T-cell (primary cell): ENCODE measurements at regions not wholly inside any gene's neighbourhood (a gene's known extent, or its start where the extent isn't known, plus 50 kb on each side); places are given as distances from the start of the nearest gene placed in this dataset.

Experiments
- ATAC-seq, 4 experiments: fragments of 200-7000 bp in 3 of 4; fragments of 150-1000 bp in 1 of 4; cut with Tn5 transposase; replicated peaks in 1 of 4; 1 replicate in 3 of 4; 2 replicates in 1 of 4; pipeline ENCODE4 v1.10.0; 2021; ENCODE audit warnings: moderate library complexity in 3 of 4, mild to moderate bottlenecking in 2 of 4, moderate number of reproducible peaks in 1 of 4
- CTCF ChIA-PET, 2 donors: fragments of 300-600 bp; sonication (Branson Sonifier 250); formaldehyde crosslinking; loops; one replicate each; lab custom pipeline; 2022; ENCODE audit warnings: antibody characterized with exemption in 2 of 2; lab: Charles Lee
- POLR2A ChIA-PET, 2 donors: fragments of 300-600 bp; sonication (Branson Sonifier 250); formaldehyde crosslinking; loops; one replicate each; lab custom pipeline; 2022; ENCODE audit warnings: antibody characterized with exemption in 2 of 2; lab: Charles Lee
- DNase-seq, 35 experiments: peaks; one replicate each; pipeline versions ENCODE4 v3.0.0 to v3.0.0-alpha.2; 2013 to 2023
- H3K27ac ChIP-seq: one replicate; pipeline ENCODE4 v1.5.1; 2013; ENCODE audit warnings: low read length
- H3K27me3 ChIP-seq, 2 experiments: replicated peaks in 1 of 2; 1 replicate in 1 of 2; 2 replicates in 1 of 2; pipeline versions ENCODE4 v1.6.1 to v1.7.0; 2013; ENCODE audit warnings: low read length in 1 of 2, mixed read lengths in 1 of 2; ENCODE audit not compliant: control insufficient read depth in 2 of 2, insufficient read depth in 2 of 2; ENCODE audit errors: extremely low read depth in 1 of 2
- H3K36me3 ChIP-seq, 2 donors: 1 replicate in 1 of 2; 2 replicates in 1 of 2; pipeline versions ENCODE4 v1.6.1 to v1.7.0; 2013; ENCODE audit warnings: low read length in 1 of 2; ENCODE audit not compliant: control insufficient read depth in 2 of 2, insufficient read depth in 1 of 2; ENCODE audit errors: extremely low read depth in 1 of 2
- H3K4me1 ChIP-seq, 2 experiments: 1 replicate in 1 of 2; 2 replicates in 1 of 2; pipeline versions ENCODE4 v1.6.1 to v1.7.0; 2013; ENCODE audit warnings: low read length in 2 of 2, mixed read lengths in 1 of 2; ENCODE audit not compliant: insufficient read depth in 2 of 2, control insufficient read depth in 1 of 2; ENCODE audit errors: extremely low read depth in 1 of 2
- H3K4me3 ChIP-seq, 2 donors: 1 replicate in 1 of 2; 2 replicates in 1 of 2; pipeline versions ENCODE4 v1.5.1 to v1.7.0; 2013; ENCODE audit warnings: mild to moderate bottlenecking in 2 of 2, low read length in 1 of 2, moderate library complexity in 1 of 2; ENCODE audit not compliant: control insufficient read depth in 1 of 2; ENCODE audit errors: extremely low read depth in 1 of 2
- H3K9me3 ChIP-seq: 2 replicates; pipeline ENCODE4 v1.7.0; 2013
- H3K27ac Mint-ChIP-seq, 2 donors: one replicate each; pipeline ENCODE4 v1.8.0; 2020 to 2021; ENCODE audit warnings: mild to moderate bottlenecking in 2 of 2, mixed read lengths in 2 of 2
- H3K27me3 Mint-ChIP-seq, 2 donors: one replicate each; pipeline ENCODE4 v1.8.0; 2021 to 2022; ENCODE audit warnings: mixed read lengths in 2 of 2
- H3K36me3 Mint-ChIP-seq: one replicate; pipeline ENCODE4 v1.8.0; 2021; ENCODE audit warnings: mixed read lengths
- H3K4me1 Mint-ChIP-seq, 3 donors: one replicate each; pipeline ENCODE4 v1.8.0; 2020 to 2022; ENCODE audit warnings: mixed read lengths in 3 of 3, mild to moderate bottlenecking in 1 of 3
- H3K4me3 Mint-ChIP-seq, 3 donors: one replicate each; pipeline ENCODE4 v1.8.0; 2020 to 2022; ENCODE audit warnings: mild to moderate bottlenecking in 3 of 3, mixed read lengths in 3 of 3, moderate library complexity in 3 of 3
- H3K9me3 Mint-ChIP-seq, 3 donors: one replicate each; pipeline ENCODE4 v1.8.0; 2020 to 2022; ENCODE audit warnings: mixed read lengths in 3 of 3
- WGBS: methylation state at CpG from one replicate; pipeline ENCODE4 v1.1.5; 2013; ENCODE audit warnings: missing lambda C conversion rate; ENCODE audit not compliant: insufficient coverage; 5-methylcytosine and 5-hydroxymethylcytosine counted together

DNA sequence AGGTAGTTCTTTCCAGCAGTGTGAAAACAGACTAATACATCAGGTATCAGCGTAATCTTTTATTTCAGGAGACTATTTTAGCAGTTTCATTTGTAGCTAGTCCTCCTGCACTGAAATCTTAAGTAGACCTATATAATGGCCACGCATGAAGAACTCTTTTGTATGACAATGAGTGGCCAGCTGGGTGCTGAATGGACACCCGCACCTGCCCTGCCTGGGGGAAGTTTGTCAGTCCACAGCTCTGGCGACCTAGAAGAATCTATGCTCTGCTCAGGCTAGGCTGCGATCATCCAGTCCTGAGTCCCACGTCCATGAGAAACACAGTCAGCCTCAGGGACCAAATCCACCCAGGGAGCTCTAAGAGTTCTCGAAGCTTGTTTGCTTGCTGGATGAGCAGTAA, 709.2 kb upstream of the ID2 start:
- Histone ChIP-seq H3K27me3 (no peaks in the 10 kb centered on the region), H3K27ac (no peak overlapping the region), H3K36me3 (no peaks in the 10 kb centered on the region), H3K9me3 (no peaks in the 10 kb centered on the region), H3K4me1 (no peaks in the 10 kb centered on the region), H3K4me3 (no peak overlapping the region)
- WGBS = 86% methylated on average over 7 of the region's 7 CpGs
- Mint-ChIP-seq H3K27ac (no peak overlapping the region), H3K9me3 (no peaks in the 10 kb centered on the region), H3K4me3 (no peak overlapping the region), H3K27me3 (peaks cover 0 to 4% of the 10 kb centered on the region in 2 donors), H3K4me1 (peaks cover 0 to 4% (median under 1%) of the 10 kb centered on the region in 3 donors), H3K36me3 (peaks cover 2% of the 10 kb centered on the region)
- DNase-seq (no peak), ATAC-seq (no peak)
- POLR2A ChIA-PET = no interaction called here
- CTCF ChIA-PET = no interaction called here

DNA sequence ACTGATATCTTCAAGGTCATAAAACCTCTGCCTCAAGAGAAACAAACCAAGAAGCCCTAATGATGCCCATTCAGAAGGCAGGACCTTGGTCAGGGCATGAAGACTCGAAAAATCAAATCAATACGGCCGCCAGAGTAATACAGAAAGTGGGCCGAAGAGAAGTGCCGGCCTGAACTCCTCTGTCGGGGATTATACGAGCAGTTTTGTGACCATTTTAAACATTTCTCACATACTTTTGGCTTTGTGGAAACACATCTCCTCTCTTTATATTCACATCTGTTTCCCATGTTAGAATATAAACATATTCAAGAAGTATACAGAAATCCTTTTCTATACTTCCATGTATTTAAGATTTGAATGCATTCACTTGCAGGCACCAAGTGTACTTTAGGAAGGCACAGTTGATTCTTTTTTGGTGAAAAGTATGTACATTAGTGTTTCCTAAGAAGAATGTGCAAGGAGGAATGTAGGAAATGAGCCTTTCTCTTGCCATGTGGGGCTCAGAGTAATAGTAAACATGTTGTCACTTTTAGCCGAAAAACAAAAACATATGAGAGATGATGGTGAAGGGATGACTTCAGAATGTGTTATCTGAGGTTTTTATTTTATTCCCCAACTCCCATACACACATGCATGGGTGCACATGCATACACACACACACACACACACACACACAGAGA, 707.9 kb upstream of the ID2 start:
- peaks cover 0 to 4% of the 10 kb centered on the region in 2 donors for H3K27me3 Mint-ChIP-seq
- ATAC-seq = no peak
- WGBS = no CpG with 5 or more reads among the region's 8 CpGs

DNA sequence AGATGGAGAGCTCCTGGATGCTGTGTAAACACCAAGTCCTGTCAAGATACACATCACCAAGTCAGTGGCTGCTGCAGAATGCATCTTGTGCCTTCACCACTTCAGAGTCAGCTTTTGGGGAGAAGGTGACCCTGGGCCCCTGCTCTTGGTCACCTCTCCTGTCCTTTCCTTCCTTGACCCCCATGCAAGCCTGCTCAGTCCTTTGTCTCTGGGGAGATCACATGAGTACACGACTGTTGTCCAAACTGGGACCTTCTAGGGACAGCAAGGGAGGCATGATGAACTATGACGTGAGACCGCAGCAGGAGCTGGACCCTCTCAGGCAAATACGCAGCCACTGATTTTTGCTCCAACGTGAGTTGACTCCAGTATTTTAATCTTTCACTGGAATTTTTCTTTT, 706.9 kb upstream of the ID2 start:
- Mint-ChIP-seq H3K36me3 (peaks cover 2% of the 10 kb centered on the region), H3K27me3 (no peaks in the 10 kb centered on the region), H3K4me1 (peaks cover 0 to 16% (median 5%) of the 10 kb centered on the region in 3 donors), H3K27ac (no peak overlapping the region), H3K4me3 (no peak overlapping the region), H3K9me3 (no peaks in the 10 kb centered on the region)
- no peak overlapping the region for H3K4me3 ChIP-seq
- 86% methylated on average over 3 of the region's 5 CpGs for WGBS
- ATAC-seq (no peak), DNase-seq (no peak)
- H3K27me3 ChIP-seq = no peaks in the 10 kb centered on the region
- CTCF ChIA-PET = no interaction called here
- H3K27ac ChIP-seq = no peak overlapping the region
- H3K36me3 ChIP-seq = no peaks in the 10 kb centered on the region
- no peaks in the 10 kb centered on the region for H3K9me3 ChIP-seq
- no peaks in the 10 kb centered on the region for H3K4me1 ChIP-seq
- POLR2A ChIA-PET = no interaction called here

More for the DNA sequence above, 707.9 kb upstream of the ID2 start:
- no peak overlapping the region for H3K4me3 ChIP-seq
- H3K4me1 ChIP-seq = no peaks in the 10 kb centered on the region
- H3K27me3 ChIP-seq = no peaks in the 10 kb centered on the region
- Mint-ChIP-seq H3K4me3 (no peak overlapping the region), H3K4me1 (peaks cover 0 to 15% (median 5%) of the 10 kb centered on the region in 3 donors), H3K9me3 (no peaks in the 10 kb centered on the region), H3K27ac (no peak overlapping the region), H3K36me3 (peaks cover 2% of the 10 kb centered on the region)
- ChIA-PET CTCF (no interaction called here), POLR2A (no interaction called here)
- H3K27ac ChIP-seq = no peak overlapping the region
- H3K36me3 ChIP-seq = no peaks in the 10 kb centered on the region
- no peaks in the 10 kb centered on the region for H3K9me3 ChIP-seq
- DNase-seq = no peak

DNA sequence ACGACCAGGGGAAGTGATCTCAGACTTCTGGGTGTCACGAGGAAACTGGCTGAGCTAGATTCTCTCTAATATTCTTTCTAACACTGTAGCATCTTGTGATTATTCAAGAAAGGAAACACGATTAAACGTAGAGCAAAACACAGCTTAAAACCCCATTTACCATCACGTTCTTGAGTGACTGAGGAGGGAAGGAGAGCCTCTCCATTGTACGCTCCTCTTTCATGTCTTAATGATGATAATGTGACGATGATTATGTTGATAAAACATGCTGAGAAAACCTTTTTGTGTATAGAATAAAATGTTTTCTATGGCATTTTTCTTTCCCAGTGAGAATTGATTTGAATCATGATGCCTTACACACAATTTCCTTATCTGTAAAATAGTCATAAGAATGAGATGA, 705.6 kb upstream of the ID2 start:
- no CpG with 5 or more reads among the region's 7 CpGs for WGBS
- CTCF ChIA-PET = interaction anchor here in 1 of 2 donors (0.6 kb wide), 1 partner anchor 938 kb away, joined by 4 read pairs; no protein-coding TSS in a partner anchor

DNA sequence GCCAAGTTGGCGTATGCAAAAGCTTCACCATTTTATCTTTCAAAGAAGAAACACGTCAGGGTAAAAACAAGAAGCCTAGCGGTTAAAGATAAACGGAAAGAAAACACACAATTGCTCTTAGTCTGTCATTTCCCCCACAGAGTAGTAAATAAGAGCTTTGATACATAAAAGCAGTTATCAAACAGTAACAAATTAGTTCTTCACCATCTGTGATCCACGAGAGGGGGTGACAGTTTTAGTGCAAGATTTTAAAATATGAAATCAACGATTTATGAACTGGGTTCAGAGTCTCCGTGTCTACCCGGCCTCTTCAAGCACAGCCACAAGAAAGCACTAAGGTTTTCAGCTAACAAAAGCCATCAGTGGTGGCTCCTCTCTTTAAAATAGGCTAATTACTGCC, 703.9 kb upstream of the ID2 start:
- Mint-ChIP-seq H3K36me3 (peaks cover 2% of the 10 kb centered on the region), H3K27ac (peak overlapping the region in 1 of 2 donors; percentile 33), H3K27me3 (no peaks in the 10 kb centered on the region), H3K4me3 (no peak overlapping the region), H3K9me3 (peaks cover 0 to 2% (median 0%) of the 10 kb centered on the region in 3 donors), H3K4me1 (peaks cover 0 to 16% (median 5%) of the 10 kb centered on the region in 3 donors)
- H3K27me3 ChIP-seq = no peaks in the 10 kb centered on the region
- ATAC-seq (no peak), DNase-seq (no peak)
- no peaks in the 10 kb centered on the region for H3K9me3 ChIP-seq
- no peak overlapping the region for H3K27ac ChIP-seq
- CTCF ChIA-PET = no interaction called here
- no peak overlapping the region for H3K4me3 ChIP-seq
- POLR2A ChIA-PET = interaction anchor here in 1 of 2 donors (0.6 kb wide), 1 partner anchor 242 kb away, joined by 3 read pairs; no protein-coding TSS in a partner anchor
- H3K36me3 ChIP-seq = no peaks in the 10 kb centered on the region
- H3K4me1 ChIP-seq = no peaks in the 10 kb centered on the region
- 48% methylated on average over 3 of the region's 8 CpGs for WGBS

More for the DNA sequence above, 705.6 kb upstream of the ID2 start:
- H3K4me1 ChIP-seq = no peaks in the 10 kb centered on the region
- Mint-ChIP-seq H3K9me3 (no peaks in the 10 kb centered on the region), H3K27me3 (no peaks in the 10 kb centered on the region), H3K4me1 (peaks cover 0 to 16% (median 5%) of the 10 kb centered on the region in 3 donors), H3K27ac (no peak overlapping the region), H3K4me3 (no peak overlapping the region), H3K36me3 (peaks cover 2% of the 10 kb centered on the region)
- no peak overlapping the region for H3K27ac ChIP-seq
- H3K9me3 ChIP-seq = no peaks in the 10 kb centered on the region
- POLR2A ChIA-PET = no interaction called here
- ATAC-seq = no peak
- H3K27me3 ChIP-seq = no peaks in the 10 kb centered on the region
- no peak overlapping the region for H3K4me3 ChIP-seq
- H3K36me3 ChIP-seq = no peaks in the 10 kb centered on the region
- no peak for DNase-seq

DNA sequence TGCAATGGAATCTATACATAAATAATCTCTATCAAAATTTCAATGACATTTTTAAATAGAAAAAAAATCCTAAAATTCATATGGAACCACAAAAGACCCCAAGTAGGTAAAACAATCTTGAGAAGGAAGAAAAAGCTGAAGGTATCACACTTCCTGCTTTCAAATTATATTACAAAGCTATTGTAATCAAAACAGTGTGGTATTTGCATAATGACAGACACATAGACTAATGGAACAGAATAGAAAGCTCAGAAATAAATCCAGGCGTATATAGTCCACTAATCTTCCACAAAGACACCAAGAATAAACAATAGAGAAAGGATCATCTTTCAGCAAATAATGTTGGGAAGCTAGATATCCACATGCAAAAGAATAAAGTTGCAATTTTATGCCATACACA, 699.8 kb upstream of the ID2 start:
- Histone ChIP-seq H3K36me3 (no peaks in the 10 kb centered on the region), H3K4me3 (no peak overlapping the region), H3K4me1 (no peaks in the 10 kb centered on the region), H3K9me3 (no peaks in the 10 kb centered on the region), H3K27me3 (no peaks in the 10 kb centered on the region), H3K27ac (no peak overlapping the region)
- ATAC-seq = no peak
- Mint-ChIP-seq H3K9me3 (peaks cover 0 to 2% (median 0%) of the 10 kb centered on the region in 3 donors), H3K27me3 (no peaks in the 10 kb centered on the region), H3K27ac (no peak overlapping the region), H3K36me3 (no peaks in the 10 kb centered on the region), H3K4me3 (no peak overlapping the region), H3K4me1 (peaks cover 14 to 26% (median 17%) of the 10 kb centered on the region in 3 donors)
- ChIA-PET POLR2A (no interaction called here), CTCF (no interaction called here)
- no peak for DNase-seq
- no CpG with 5 or more reads among the region's 1 CpG for WGBS
